K562 (cell line): ENCODE measurements at regions not wholly inside any gene's neighbourhood (a gene's known extent, or its start where the extent isn't known, plus 50 kb on each side); places are given as distances from the start of the nearest gene placed in this dataset.

ENCODE experiments used
- ATAC-seq: fragments of 200-7000 bp; cut with Tn5 transposase; 3 replicates; pipeline ENCODE4 v1.9.1; 2020; ENCODE audit warnings: moderate library complexity
- BruUV-seq: library from RNA; stranded (reverse); fragments of 400-500 nt; replicated peaks from 2 replicates; lab custom pipeline; 2021; lab: Mats Ljungman, UMichigan
- CTCF ChIA-PET: fragments of 300-600 bp; formaldehyde crosslinking; extraction: SDS; loops from one replicate; lab custom pipeline; 2021; ENCODE audit warnings: low intra/inter-chr PET ratio; lab: Yijun Ruan, JAX
- POLR2A ChIA-PET: fragments of 300-600, 350-650 bp; sonication (Branson Sonifier 250); formaldehyde crosslinking; extraction: SDS; loops from one replicate; lab custom pipeline; 2021; ENCODE audit warnings: antibody characterized with exemption, inconsistent platforms; lab: Yijun Ruan, JAX
- DNase-seq, 4 experiments: peaks; one replicate each; pipeline versions ENCODE4 v3.0.0 to v3.0.0-alpha.2; 2011 to 2018; ENCODE audit warnings: low spot score in 3 of 4, mixed read lengths in 3 of 4; ENCODE audit errors: extremely low read depth in 1 of 4
- FAIRE-seq: peaks from 2 replicates; lab custom pipeline; 2011; peaks lifted over from hg19 to GRCh38; lab: Jason Lieb, UNC
- H2AFZ ChIP-seq: 2 replicates; pipeline ENCODE4 v1.6.0; 2011; ENCODE audit warnings: low read depth, low read length, control low read depth, inconsistent platforms
- H3K27ac ChIP-seq: fragments of 200-600 bp; 3 replicates; pipeline ENCODE4 v1.8.0; 2011; ENCODE audit warnings: low read depth, mild to moderate bottlenecking, control low read depth, inconsistent platforms, low read length, moderate library complexity, mixed read lengths; ENCODE audit errors: extremely low read depth
- H3K27me3 ChIP-seq, 2 experiments: fragments of 300-600 bp in 1 of 2; 2 replicates in 1 of 2; 3 replicates in 1 of 2; pipeline versions ENCODE4 v1.6.0 to v1.8.0; 2011; ENCODE audit warnings: inconsistent platforms in 2 of 2, low read length in 2 of 2, mild to moderate bottlenecking in 1 of 2, mixed read lengths in 1 of 2, moderate library complexity in 1 of 2; ENCODE audit not compliant: control insufficient read depth in 2 of 2, insufficient read depth in 2 of 2
- H3K36me3 ChIP-seq: fragments of 300-600 bp; 3 replicates; pipeline ENCODE4 v1.8.0; 2011; ENCODE audit warnings: mild to moderate bottlenecking, low read length, inconsistent platforms; ENCODE audit not compliant: control insufficient read depth, insufficient read depth
- H3K4me1 ChIP-seq, 2 experiments: fragments of 200-600 bp in 1 of 2; replicated peaks in 1 of 2; 2 replicates in 1 of 2; 3 replicates in 1 of 2; pipeline versions ENCODE4 v1.5.1 to v1.8.0; 2011; ENCODE audit warnings: inconsistent platforms in 2 of 2, low read length in 2 of 2, mild to moderate bottlenecking in 1 of 2, mixed read lengths in 1 of 2, moderate library complexity in 1 of 2; ENCODE audit not compliant: control insufficient read depth in 2 of 2, insufficient read depth in 2 of 2
- H3K4me2 ChIP-seq: 2 replicates; pipeline ENCODE4 v1.6.1; 2011; ENCODE audit warnings: low read length, control low read depth, inconsistent platforms, mixed read lengths; ENCODE audit not compliant: insufficient read depth
- H3K4me3 ChIP-seq: fragments of 200-600 bp; sonication (generic), shearing (Covaris generic); 2 replicates; pipeline ENCODE4 v1.5.1; 2016; ENCODE audit warnings: control low read depth, inconsistent platforms
- H3K79me2 ChIP-seq: fragments of 200-600 bp; 3 replicates; pipeline ENCODE4 v1.8.0; 2011; ENCODE audit warnings: low read length, inconsistent platforms; ENCODE audit not compliant: control insufficient read depth, insufficient read depth
- H3K9ac ChIP-seq, 2 experiments: 2 replicates each; pipeline versions ENCODE4 v1.6.0 to v1.6.1; 2011; ENCODE audit warnings: low read depth in 2 of 2, low read length in 2 of 2, control low read depth in 1 of 2, inconsistent platforms in 1 of 2, mild to moderate bottlenecking in 1 of 2, mixed read lengths in 1 of 2; ENCODE audit not compliant: insufficient read depth in 1 of 2
- H3K9me1 ChIP-seq: one replicate; pipeline ENCODE4 v1.6.0; 2011; ENCODE audit warnings: inconsistent platforms, mild to moderate bottlenecking, low read length, moderate library complexity; ENCODE audit not compliant: control insufficient read depth, insufficient read depth
- H3K9me3 ChIP-seq: replicated peaks from 2 replicates; pipeline ENCODE4 v1.5.1; 2011; ENCODE audit warnings: low read depth, low read length, inconsistent platforms; ENCODE audit not compliant: control insufficient read depth, insufficient read depth
- H4K20me1 ChIP-seq: replicated peaks from 2 replicates; pipeline ENCODE4 v1.6.1; 2011; ENCODE audit warnings: low read length, inconsistent platforms, mixed read lengths; ENCODE audit not compliant: control insufficient read depth, insufficient read depth
- MAZ ChIP-seq, 2 experiments: fragments of 450-650 bp in 1 of 2; sonication (generic) in 1 of 2; formaldehyde crosslinking; IDR thresholded peaks in 1 of 2; conservative IDR thresholded peaks in 1 of 2; 2 replicates each; pipeline versions ENCODE4 v1.4.0 to v1.5.0; 2020; ENCODE audit warnings: mild to moderate bottlenecking in 1 of 2, missing genetic modification reagents in 1 of 2
- MCM3 ChIP-seq: fragments of 450-650 bp; IDR thresholded peaks from 2 replicates; pipeline ENCODE4 v1.6.1; 2016
- OTX1 ChIP-seq: fragments of 450-650 bp; formaldehyde crosslinking; IDR thresholded peaks from 2 replicates; pipeline ENCODE4 v1.4.0; 2022; ENCODE audit warnings: mild to moderate bottlenecking
- POLR2H ChIP-seq: IDR thresholded peaks from 2 replicates; pipeline ENCODE4 v1.6.1; 2016; ENCODE audit warnings: missing genetic modification characterization, low read depth, mild to moderate bottlenecking, control low read depth, missing compliant biosample characterization, moderate library complexity
- RBM22 ChIP-seq: fragments of 200-400 bp; formaldehyde crosslinking; IDR thresholded peaks from 2 replicates; pipeline ENCODE4 v1.6.1; 2018; ENCODE audit warnings: low read length, low read depth; ENCODE audit not compliant: poor library complexity, severe bottlenecking
- TGIF2 ChIP-seq: sonication (generic); formaldehyde crosslinking; IDR thresholded peaks from 2 replicates; pipeline ENCODE4 v1.8.1; 2022; ENCODE audit warnings: mild to moderate bottlenecking, missing genetic modification reagents, moderate library complexity
- TRIM28 ChIP-seq: fragments of 450-650 bp; IDR thresholded peaks from 2 replicates; pipeline ENCODE4 v1.6.1; 2017
- U2AF1 ChIP-seq: fragments of 200-400 bp; formaldehyde crosslinking; optimal IDR thresholded peaks from 2 replicates; pipeline ENCODE3; 2017; ENCODE audit warnings: mild to moderate bottlenecking, low read depth, low read length, moderate library complexity
- ZNF121 ChIP-seq: sonication (generic); formaldehyde crosslinking; conservative IDR thresholded peaks from 2 replicates; pipeline ENCODE4 v1.8.0; 2022; ENCODE audit warnings: missing genetic modification reagents
- ZNF668 ChIP-seq: fragments of 250-450 bp; sonication (Bioruptor Pico); IDR thresholded peaks from 2 replicates; pipeline ENCODE4 v1.8.0; 2022; ENCODE audit warnings: mild to moderate bottlenecking, inconsistent platforms
- ZSCAN32 ChIP-seq: fragments of 450-650 bp; formaldehyde crosslinking; IDR thresholded peaks from 2 replicates; pipeline ENCODE4 v1.4.0; 2020; ENCODE audit warnings: mild to moderate bottlenecking, moderate library complexity
- WGBS: fragments of 100-300 bp; shearing (Covaris generic); methylation state at CpG from one replicate; pipeline ENCODE4 v1.1.6; 2016; ENCODE audit warnings: low coverage, mixed read lengths; ENCODE audit not compliant: insufficient coverage; ENCODE audit errors: missing lambda C conversion rate; 5-methylcytosine and 5-hydroxymethylcytosine counted together
- in situ Hi-C: fragments of 300-500 bp; cut with MboI; formaldehyde crosslinking; loops from 4 replicates; pipeline ENCODE4 v1.15.0; 2018; ENCODE audit warnings: inconsistent platforms, mixed read lengths
- intact Hi-C: fragments of 100-400 bp; cut with micrococcal nuclease; formaldehyde crosslinking; loops from 2 replicates; pipeline ENCODE4 v1.14.2; 2022
- TF ChIP-seq, protein P1 (sequence below), 2 experiments: fragments of 450-650 bp in 1 of 2; IDR thresholded peaks; 2 replicates each; pipeline ENCODE4 v1.6.1; 2011 to 2017; ENCODE audit warnings: low read depth in 2 of 2, antibody characterized with exemption in 1 of 2, borderline replicate concordance in 1 of 2, low read length in 1 of 2, mild to moderate bottlenecking in 1 of 2, mixed read lengths in 1 of 2; ENCODE audit not compliant: control insufficient read depth in 1 of 2
- TF ChIP-seq, protein P2 (sequence below): fragments of 450-650 bp; IDR thresholded peaks from one replicate; pipeline ENCODE4 v1.6.1; 2018; ENCODE audit warnings: mild to moderate bottlenecking, moderate library complexity; ENCODE audit not compliant: partially characterized antibody
- TF ChIP-seq, protein P3 (sequence below), 2 experiments: fragments of 450-650 bp in 1 of 2; sonication (generic) in 1 of 2; formaldehyde crosslinking; conservative IDR thresholded peaks; 2 replicates each; pipeline versions ENCODE4 v1.4.0 to v1.8.1; 2020 to 2022; ENCODE audit warnings: mild to moderate bottlenecking in 1 of 2, missing genetic modification reagents in 1 of 2
- TF ChIP-seq, protein P4 (sequence below): fragments of 250-450 bp; sonication (Bioruptor Pico); IDR thresholded peaks from 2 replicates; pipeline ENCODE4 v1.5.1; 2021; ENCODE audit warnings: mild to moderate bottlenecking

DNA sequence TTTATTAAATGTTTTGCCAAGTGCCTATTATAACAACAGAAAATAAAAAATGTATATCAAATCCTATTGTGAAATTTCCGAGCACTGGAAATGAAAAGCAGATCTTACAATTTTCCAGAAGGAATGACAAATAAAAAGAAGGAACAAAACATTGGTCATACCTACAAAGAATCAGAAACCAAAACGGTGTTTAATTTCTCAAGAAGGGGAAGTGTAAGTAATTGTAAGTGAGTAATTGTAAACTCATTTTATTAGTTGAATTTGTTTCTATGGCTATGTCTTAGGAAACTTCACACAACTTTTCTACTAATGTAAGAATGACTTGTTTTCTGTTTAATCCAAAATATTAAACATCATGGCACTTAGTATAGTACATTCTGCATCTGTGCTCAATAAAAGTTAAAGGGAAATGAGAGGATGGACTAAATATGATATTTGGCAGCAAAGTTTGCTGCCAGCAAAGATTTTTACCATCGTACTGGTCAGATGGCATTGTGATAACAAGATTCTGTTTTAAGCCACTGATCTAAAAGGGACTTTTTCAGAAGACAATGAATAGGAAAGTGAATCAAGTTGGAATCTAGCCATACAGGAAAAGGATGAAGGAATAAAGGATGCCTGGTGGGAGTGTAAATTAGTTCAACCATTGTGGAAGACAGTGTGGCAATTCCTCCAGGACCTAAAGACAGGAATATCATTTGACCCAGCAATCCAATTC is 232.4 kb downstream of the NFKBIZ start:
- in situ Hi-C loops = no loop called here
- Histone ChIP-seq H3K79me2 (no peaks in the 10 kb centered on the region), H3K27ac (no peak overlapping the region), H3K27me3 (no peaks in the 10 kb centered on the region), H3K9me3 (no peaks in the 10 kb centered on the region), H4K20me1 (no peaks in the 10 kb centered on the region), H2AFZ (no peak overlapping the region), H3K4me2 (no peak overlapping the region), H3K9ac (no peak overlapping the region), H3K4me1 (no peaks in the 10 kb centered on the region), H3K4me3 (no peak overlapping the region), H3K36me3 (no peaks in the 10 kb centered on the region), H3K9me1 (no peaks in the 10 kb centered on the region)
- BruUV-seq = no TSS peak
- POLR2A ChIA-PET = no interaction called here
- 2% methylated on average over 3 of the region's 3 CpGs for WGBS
- ATAC-seq = no peak
- CTCF ChIA-PET = no interaction called here
- DNase-seq = no peak
- intact Hi-C loops = no loop called here
- FAIRE-seq = no peak
- no peak for TF ChIP-seq TRIM28
- TF ChIP-seq ZNF121 (CRISPR knock-in tag) = no peak
- no peak for TF ChIP-seq POLR2H (tag)
- no peak for TF ChIP-seq MCM3
- TF ChIP-seq OTX1 (CRISPR knock-in tag) = no peak
- no peak for TF ChIP-seq RBM22
- no peak for TF ChIP-seq TGIF2 (CRISPR knock-in tag)
- TF ChIP-seq, protein P1, sequence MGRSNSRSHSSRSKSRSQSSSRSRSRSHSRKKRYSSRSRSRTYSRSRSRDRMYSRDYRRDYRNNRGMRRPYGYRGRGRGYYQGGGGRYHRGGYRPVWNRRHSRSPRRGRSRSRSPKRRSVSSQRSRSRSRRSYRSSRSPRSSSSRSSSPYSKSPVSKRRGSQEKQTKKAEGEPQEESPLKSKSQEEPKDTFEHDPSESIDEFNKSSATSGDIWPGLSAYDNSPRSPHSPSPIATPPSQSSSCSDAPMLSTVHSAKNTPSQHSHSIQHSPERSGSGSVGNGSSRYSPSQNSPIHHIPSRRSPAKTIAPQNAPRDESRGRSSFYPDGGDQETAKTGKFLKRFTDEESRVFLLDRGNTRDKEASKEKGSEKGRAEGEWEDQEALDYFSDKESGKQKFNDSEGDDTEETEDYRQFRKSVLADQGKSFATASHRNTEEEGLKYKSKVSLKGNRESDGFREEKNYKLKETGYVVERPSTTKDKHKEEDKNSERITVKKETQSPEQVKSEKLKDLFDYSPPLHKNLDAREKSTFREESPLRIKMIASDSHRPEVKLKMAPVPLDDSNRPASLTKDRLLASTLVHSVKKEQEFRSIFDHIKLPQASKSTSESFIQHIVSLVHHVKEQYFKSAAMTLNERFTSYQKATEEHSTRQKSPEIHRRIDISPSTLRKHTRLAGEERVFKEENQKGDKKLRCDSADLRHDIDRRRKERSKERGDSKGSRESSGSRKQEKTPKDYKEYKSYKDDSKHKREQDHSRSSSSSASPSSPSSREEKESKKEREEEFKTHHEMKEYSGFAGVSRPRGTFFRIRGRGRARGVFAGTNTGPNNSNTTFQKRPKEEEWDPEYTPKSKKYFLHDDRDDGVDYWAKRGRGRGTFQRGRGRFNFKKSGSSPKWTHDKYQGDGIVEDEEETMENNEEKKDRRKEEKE (IDR thresholded peaks at IDR 0.05; ENCODE audit: borderline replicate concordance in 1 of 2, control insufficient read depth in 1 of 2, low read depth in 2 of 2, low read length in 1 of 2) = no peak
- TF ChIP-seq MAZ (CRISPR knock-in tag; conservative IDR thresholded peaks at IDR 0.05 in 1 of 2, IDR thresholded peaks at IDR 0.05 in 1 of 2) = no peak
- no peak for TF ChIP-seq U2AF1
- no peak for TF ChIP-seq ZSCAN32 (CRISPR knock-in tag)
- TF ChIP-seq, protein P2, sequence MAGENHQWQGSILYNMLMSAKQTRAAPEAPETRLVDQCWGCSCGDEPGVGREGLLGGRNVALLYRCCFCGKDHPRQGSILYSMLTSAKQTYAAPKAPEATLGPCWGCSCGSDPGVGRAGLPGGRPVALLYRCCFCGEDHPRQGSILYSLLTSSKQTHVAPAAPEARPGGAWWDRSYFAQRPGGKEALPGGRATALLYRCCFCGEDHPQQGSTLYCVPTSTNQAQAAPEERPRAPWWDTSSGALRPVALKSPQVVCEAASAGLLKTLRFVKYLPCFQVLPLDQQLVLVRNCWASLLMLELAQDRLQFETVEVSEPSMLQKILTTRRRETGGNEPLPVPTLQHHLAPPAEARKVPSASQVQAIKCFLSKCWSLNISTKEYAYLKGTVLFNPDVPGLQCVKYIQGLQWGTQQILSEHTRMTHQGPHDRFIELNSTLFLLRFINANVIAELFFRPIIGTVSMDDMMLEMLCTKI = no peak
- no peak for TF ChIP-seq ZNF668 (CRISPR knock-in tag)
- TF ChIP-seq, protein P3, sequence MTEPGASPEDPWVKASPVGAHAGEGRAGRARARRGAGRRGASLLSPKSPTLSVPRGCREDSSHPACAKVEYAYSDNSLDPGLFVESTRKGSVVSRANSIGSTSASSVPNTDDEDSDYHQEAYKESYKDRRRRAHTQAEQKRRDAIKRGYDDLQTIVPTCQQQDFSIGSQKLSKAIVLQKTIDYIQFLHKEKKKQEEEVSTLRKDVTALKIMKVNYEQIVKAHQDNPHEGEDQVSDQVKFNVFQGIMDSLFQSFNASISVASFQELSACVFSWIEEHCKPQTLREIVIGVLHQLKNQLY (CRISPR knock-in tag; conservative IDR thresholded peaks at IDR 0.05) = no peak
- TF ChIP-seq, protein P4, sequence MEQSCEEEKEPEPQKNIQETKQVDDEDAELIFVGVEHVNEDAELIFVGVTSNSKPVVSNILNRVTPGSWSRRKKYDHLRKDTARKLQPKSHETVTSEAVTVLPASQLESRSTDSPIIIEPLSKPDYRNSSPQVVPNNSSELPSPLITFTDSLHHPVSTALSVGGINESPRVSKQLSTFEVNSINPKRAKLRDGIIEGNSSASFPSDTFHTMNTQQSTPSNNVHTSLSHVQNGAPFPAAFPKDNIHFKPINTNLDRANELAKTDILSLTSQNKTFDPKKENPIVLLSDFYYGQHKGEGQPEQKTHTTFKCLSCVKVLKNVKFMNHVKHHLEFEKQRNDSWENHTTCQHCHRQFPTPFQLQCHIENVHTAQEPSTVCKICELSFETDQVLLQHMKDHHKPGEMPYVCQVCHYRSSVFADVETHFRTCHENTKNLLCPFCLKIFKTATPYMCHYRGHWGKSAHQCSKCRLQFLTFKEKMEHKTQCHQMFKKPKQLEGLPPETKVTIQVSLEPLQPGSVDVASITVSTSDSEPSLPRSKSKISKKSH = no peak
